Tibial nerve (tissue), 4 donors: ENCODE measurements at regions not wholly inside any gene's neighbourhood (a gene's known extent, or its start where the extent isn't known, plus 50 kb on each side); places are given as distances from the start of the nearest gene placed in this dataset.
"Not testable (repeated sequence)": the region's sequence is repeated elsewhere in the genome, so short reads cannot be mapped to it uniquely, and the experiment has no call there.

Experiments
- DNase-seq, 2 donors: peaks; one replicate each; pipeline ENCODE4 v3.0.0-alpha.2; 2019; ENCODE audit warnings: low spot score in 2 of 2
- H3K27ac ChIP-seq, 4 donors: fragments of 200-600 bp; sonication (generic) in 3 of 4; one replicate each; pipeline ENCODE4 v1.5.1; 2017 to 2019; ENCODE audit warnings: mild to moderate bottlenecking in 1 of 4
- H3K27me3 ChIP-seq, 2 donors: fragments of 200-600 bp; sonication (generic) in 1 of 2; one replicate each; pipeline versions ENCODE4 v1.5.1 to v1.6.0; 2017 to 2019
- H3K36me3 ChIP-seq, 3 donors: fragments of 200-600 bp; sonication (generic); one replicate each; pipeline ENCODE4 v1.5.1; 2018 to 2019
- H3K4me1 ChIP-seq, 4 donors: fragments of 200-600 bp; sonication (generic) in 3 of 4; one replicate each; pipeline ENCODE4 v1.5.1; 2017 to 2019
- H3K4me3 ChIP-seq, 4 donors: fragments of 200-600 bp; sonication (generic) in 3 of 4; one replicate each; pipeline ENCODE4 v1.5.1; 2017 to 2019; ENCODE audit warnings: mild to moderate bottlenecking in 1 of 4, moderate library complexity in 1 of 4
- H3K9me3 ChIP-seq, 4 donors: fragments of 200-600 bp; sonication (generic) in 3 of 4; one replicate each; pipeline ENCODE4 v1.5.1; 2017 to 2019
- EP300 ChIP-seq, 2 donors: sonication (generic); formaldehyde crosslinking; IDR thresholded peaks; one replicate each; pipeline ENCODE4 v1.6.1; 2017; ENCODE audit warnings: antibody characterized with exemption in 2 of 2, mild to moderate bottlenecking in 1 of 2
- POLR2A ChIP-seq, 2 donors: fragments of 450-650 bp; IDR thresholded peaks; one replicate each; pipeline ENCODE4 v1.6.1; 2017; ENCODE audit warnings: antibody characterized with exemption in 2 of 2, mild to moderate bottlenecking in 2 of 2, moderate library complexity in 2 of 2
- WGBS, 2 donors: methylation state at CpG; one replicate each; pipeline ENCODE4 v1.1.5; 2018; 5-methylcytosine and 5-hydroxymethylcytosine counted together
- TF ChIP-seq, protein P1 (sequence below), 5 experiments: fragments of 200-600 bp in 3 of 5; fragments of 450-650 bp in 2 of 5; sonication (generic) in 3 of 5; IDR thresholded peaks; one replicate each; pipeline ENCODE4 v1.5.1; 2016 to 2019; ENCODE audit warnings: antibody characterized with exemption in 5 of 5, mild to moderate bottlenecking in 3 of 5, moderate library complexity in 2 of 5

DNA sequence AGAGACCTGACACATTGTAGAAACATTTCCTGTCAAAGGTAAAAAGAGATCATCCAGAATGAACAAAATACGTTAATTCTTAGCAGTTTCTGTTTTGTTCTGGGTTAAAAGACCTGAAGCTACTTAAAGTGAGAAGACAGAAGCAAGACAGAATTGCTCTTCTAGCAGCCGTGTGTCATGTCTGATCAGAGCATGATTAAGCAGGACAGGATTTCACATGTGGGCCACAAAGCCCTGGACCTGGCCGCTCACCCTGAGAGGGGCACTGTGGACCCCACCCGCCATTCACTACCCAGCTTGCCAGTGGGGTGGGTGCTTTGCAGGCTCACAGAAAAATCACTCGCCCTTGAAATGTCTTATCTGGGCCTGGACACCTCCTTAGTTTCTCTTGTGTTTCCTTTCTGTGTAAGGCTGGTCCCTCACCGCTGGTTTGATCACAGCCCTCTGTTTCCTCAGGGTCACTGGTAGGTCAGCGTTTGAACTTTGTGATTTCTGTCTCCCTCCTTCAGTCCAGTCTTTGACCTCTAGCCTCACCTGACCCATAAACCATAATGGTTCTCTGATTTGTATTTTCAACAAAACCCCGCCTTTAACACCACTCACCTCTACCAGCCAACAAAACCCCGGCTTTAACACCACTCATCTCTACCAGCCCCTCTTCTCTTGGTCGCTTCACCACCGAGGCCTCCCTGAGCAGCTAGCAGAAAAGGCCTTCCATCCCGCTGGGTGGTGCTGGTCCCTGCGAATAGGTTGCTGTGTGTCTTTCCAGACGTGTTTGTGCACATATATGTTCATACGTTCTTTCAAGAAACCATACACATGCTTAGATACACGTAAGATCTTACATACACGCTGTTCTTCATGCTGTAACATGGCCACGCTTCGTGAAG, 185.0 kb downstream of the OR4M2 start:
- 81 to 83% methylated on average over 19 of the region's 19 CpGs for WGBS, 2 donors
- no peak for DNase-seq
- TF ChIP-seq, protein P1, sequence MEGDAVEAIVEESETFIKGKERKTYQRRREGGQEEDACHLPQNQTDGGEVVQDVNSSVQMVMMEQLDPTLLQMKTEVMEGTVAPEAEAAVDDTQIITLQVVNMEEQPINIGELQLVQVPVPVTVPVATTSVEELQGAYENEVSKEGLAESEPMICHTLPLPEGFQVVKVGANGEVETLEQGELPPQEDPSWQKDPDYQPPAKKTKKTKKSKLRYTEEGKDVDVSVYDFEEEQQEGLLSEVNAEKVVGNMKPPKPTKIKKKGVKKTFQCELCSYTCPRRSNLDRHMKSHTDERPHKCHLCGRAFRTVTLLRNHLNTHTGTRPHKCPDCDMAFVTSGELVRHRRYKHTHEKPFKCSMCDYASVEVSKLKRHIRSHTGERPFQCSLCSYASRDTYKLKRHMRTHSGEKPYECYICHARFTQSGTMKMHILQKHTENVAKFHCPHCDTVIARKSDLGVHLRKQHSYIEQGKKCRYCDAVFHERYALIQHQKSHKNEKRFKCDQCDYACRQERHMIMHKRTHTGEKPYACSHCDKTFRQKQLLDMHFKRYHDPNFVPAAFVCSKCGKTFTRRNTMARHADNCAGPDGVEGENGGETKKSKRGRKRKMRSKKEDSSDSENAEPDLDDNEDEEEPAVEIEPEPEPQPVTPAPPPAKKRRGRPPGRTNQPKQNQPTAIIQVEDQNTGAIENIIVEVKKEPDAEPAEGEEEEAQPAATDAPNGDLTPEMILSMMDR (IDR thresholded peaks at IDR 0.05), result no peak
- TF ChIP-seq POLR2A (IDR thresholded peaks at IDR 0.05), result no peak
- TF ChIP-seq EP300 (IDR thresholded peaks at IDR 0.05), result no peak
- no peak overlapping the region for H3K27ac ChIP-seq
- no peaks in the 10 kb centered on the region for H3K4me1 ChIP-seq
- H3K9me3 ChIP-seq, result no peaks in the 10 kb centered on the region
- no peaks in the 10 kb centered on the region for H3K27me3 ChIP-seq
- H3K36me3 ChIP-seq, result no peaks in the 10 kb centered on the region
- no peak overlapping the region for H3K4me3 ChIP-seq

DNA sequence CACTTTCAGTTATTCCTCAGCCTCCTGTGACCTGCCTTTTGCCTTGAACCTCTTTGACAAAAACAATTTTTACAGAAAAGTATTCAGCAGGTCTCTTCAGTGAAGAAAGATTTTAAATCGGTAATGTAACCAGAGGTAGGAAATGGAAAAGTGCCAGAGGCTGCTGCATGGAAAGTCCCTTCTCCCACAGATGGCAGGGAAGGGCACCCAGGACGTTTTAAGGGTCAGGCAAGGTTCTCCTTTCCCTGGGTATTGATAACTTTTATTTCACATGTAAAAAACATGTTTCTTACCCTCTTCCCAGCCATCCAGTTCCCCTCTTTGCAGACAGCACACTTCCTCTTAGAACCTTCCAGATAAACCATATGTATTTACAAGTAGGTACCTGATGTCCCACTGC, 185.6 kb downstream of the OR4M2 start:
- H3K9me3 ChIP-seq, result no peaks in the 10 kb centered on the region
- no peaks in the 10 kb centered on the region for H3K36me3 ChIP-seq
- no peak for DNase-seq
- TF ChIP-seq EP300 (IDR thresholded peaks at IDR 0.05) (no peak), POLR2A (IDR thresholded peaks at IDR 0.05) (no peak)
- TF ChIP-seq, protein P1 (IDR thresholded peaks at IDR 0.05), result no peak
- no peak overlapping the region for H3K4me3 ChIP-seq
- no peak overlapping the region for H3K27ac ChIP-seq
- H3K27me3 ChIP-seq, result no peaks in the 10 kb centered on the region
- 44 to 46% methylated on average over 2 of the region's 2 CpGs for WGBS, 2 donors
- no peaks in the 10 kb centered on the region for H3K4me1 ChIP-seq

DNA sequence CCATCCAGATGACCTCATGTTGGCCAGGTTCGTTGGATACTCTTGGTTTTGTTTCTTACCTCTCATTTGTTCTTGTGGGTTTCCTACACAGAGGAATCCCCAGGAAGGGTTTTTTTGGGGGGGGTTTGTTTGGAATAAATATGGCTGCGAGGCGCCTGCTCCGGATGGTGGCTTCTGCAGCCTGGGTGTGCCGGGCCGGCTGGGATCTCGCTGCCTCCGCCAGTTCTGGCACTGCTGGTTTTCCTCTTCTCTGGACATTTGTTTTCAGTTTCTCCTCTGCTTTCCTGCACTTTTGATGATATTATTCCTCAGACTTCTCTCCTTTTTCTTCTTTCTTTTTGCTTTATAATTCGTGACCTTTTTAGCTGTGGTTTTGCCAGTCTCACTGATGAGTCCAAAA, 187.4 kb downstream of the OR4M2 start:
- Histone ChIP-seq H3K4me1 (no peaks in the 10 kb centered on the region), H3K36me3 (no peaks in the 10 kb centered on the region), H3K9me3 (no peaks in the 10 kb centered on the region), H3K27me3 (no peaks in the 10 kb centered on the region), H3K4me3 (no peak overlapping the region), H3K27ac (no peak overlapping the region)
- DNase-seq, result no peak
- TF ChIP-seq POLR2A (IDR thresholded peaks at IDR 0.05) (no peak), EP300 (IDR thresholded peaks at IDR 0.05) (no peak)
- TF ChIP-seq, protein P1 (IDR thresholded peaks at IDR 0.05), result no peak
- WGBS, 2 donors, result 89 to 90% methylated on average over 9 of the region's 9 CpGs

DNA sequence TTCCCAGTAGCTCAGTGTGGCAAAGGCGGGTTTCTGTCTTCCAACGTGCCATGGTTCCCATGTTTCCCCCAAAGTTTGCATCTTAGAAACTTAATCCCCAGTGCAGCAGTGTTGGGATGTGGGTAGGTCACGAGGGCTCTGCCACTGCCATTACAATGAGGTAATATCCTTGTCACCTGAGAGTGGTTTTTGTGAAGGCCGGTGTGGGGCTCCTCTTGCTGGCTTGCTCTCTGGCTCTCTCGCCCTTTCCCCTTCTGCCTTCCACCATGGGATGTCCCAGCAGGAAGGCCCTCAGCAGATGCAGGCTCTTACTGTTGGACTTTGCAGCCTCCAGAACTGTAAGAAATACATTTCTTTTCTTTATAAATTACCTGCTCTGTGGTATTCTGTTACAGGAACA, 187.9 kb downstream of the OR4M2 start:
- not testable (repeated sequence) for H3K9me3 ChIP-seq, H3K27ac ChIP-seq, DNase-seq, H3K4me3 ChIP-seq, H3K36me3 ChIP-seq, H3K4me1 ChIP-seq, H3K27me3 ChIP-seq
- 82 to 86% methylated on average over 5 of the region's 5 CpGs for WGBS, 2 donors

DNA sequence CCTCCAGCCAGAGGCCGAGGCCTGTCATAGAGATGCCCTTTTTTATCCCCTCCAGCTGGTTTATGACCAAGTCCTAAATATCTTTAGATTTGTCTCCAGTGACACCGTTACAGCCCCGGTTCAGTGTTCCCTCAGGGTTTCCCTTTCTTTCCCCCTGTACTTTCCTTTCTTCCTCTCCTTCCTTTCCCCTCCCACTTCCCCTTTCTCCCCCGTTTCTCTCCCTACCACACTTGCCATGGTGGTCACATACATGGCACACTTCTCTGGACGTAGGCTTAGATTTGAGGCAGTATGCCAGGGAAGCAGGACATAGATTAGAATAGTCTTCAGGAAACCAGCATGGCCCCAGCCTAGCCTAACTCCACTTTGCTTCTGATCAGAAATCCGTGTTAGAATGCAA, 188.3 kb downstream of the OR4M2 start:
- not testable (repeated sequence) for DNase-seq
- 59 to 69% methylated on average over 6 of the region's 6 CpGs for WGBS, 2 donors

DNA sequence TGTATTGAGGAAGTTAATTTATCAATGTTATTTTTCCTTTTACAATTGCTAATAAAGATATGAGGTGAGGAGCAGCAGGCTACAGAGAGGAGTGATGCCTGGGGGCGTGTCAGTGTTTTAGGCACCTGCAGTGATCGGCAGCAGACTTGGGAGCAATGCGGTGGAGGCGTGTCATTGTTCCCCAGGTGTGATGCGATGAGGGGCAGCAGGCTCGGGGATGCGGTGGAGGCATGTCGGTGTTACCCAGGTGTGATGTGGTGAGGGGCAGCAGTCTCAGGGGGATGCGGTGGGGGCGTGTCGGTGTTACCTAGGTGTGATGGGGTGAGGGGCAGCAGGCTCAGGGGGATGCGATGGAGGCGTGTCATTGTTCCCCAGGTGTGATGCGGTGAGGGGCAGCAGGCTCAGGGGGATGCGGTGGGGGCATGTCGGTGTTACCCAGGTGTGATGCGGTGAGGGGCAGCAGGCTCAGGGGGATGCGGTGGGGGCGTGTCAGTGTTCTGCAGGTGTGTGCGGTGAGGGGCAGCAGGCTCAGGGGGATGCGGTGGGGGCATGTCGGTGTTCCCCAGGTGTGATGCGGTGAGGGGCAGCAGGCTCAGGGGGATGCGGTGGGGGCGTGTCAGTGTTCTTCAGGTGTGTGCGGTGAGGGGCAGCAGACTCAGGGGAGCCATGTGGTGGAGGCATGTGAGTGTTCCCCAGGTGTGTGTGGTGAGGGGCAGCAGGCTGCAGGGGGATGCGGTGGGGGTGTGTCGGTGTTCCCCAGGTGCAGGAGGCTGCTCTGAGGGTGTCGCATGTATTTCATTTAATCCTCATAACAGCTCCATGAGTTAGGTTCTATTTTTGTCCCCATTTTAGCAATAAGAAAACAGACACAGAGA, 186.2 kb upstream of the GOLGA6L22 start:
- WGBS, 2 donors, result 89 to 90% methylated on average over 29 of the region's 29 CpGs
- not testable (repeated sequence) for H3K36me3 ChIP-seq, H3K27me3 ChIP-seq, H3K4me1 ChIP-seq, DNase-seq, H3K4me3 ChIP-seq, H3K27ac ChIP-seq, H3K9me3 ChIP-seq

More for the DNA sequence above, 188.3 kb downstream of the OR4M2 start:
- H3K27me3 ChIP-seq, H3K36me3 ChIP-seq, H3K4me3 ChIP-seq, H3K4me1 ChIP-seq, H3K27ac ChIP-seq, H3K9me3 ChIP-seq: not testable (repeated sequence)

DNA sequence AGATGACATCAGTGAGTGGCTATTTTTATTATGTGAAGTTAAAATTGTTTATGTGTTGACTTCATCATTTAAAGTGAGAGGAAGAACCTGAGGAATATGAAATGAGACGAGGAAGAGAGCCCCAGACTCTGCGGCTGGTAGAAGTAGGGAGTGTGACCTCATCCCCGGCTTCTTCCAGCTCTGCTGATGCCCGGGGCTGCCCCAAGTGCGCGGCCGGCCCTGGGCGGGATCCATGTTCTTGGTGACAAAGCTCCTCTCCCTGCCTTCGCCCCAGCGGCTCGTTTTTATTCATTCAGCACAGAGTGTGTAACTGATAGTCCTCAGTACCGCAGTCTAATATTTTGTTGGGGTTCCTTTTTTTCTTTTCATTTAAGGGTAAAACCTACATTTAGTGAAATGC, 185.5 kb upstream of the GOLGA6L22 start:
- WGBS, 2 donors, result 87% methylated on average over 12 of the region's 12 CpGs
- DNase-seq, H3K4me3 ChIP-seq, H3K27me3 ChIP-seq, H3K27ac ChIP-seq, H3K4me1 ChIP-seq, H3K36me3 ChIP-seq, H3K9me3 ChIP-seq: not testable (repeated sequence)

DNA sequence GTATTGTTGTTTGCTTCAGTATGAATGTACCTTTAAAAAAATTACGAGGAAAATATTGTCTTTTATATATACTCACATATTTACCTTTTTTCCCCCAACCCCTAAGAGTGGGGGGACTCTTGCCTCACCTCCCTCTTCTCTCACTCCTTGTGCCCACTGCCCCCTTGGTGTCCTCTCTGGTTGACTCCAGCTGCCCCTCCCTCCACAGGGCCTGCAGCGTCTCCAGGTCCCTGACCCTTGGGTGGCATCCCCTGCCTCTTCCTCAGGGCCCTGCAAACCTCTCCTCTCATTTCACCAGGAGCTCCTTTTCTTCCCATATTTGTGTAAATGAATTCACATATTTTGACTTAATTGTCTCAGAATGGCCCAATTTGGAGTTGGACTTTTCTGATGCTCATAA, 184.3 kb upstream of the GOLGA6L22 start:
- H3K27ac ChIP-seq, H3K36me3 ChIP-seq, H3K9me3 ChIP-seq, H3K4me3 ChIP-seq, H3K27me3 ChIP-seq, H3K4me1 ChIP-seq, DNase-seq: not testable (repeated sequence)
- WGBS, 2 donors, result 77 to 84% methylated on average over 2 of the region's 2 CpGs

DNA sequence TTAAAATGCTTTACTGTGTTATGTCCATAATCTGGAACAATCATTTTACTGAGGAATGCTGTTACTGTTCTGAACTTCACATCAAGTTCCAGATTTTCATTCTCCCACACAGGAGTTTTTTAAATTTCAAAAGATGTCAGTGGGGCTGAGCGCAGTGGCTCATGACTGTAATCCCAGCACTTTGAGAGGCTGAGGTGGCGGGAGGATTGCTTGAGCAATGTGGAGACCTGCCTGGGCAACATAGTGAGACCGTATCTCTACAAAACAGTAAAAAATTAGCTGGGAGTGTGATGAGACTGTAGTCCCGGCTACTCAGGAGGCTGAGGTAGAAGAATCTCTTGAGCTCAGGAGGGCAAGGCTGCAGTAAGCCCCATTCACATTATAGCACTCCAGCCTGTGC, 177.9 kb upstream of the GOLGA6L22 start:
- H3K36me3 ChIP-seq, H3K9me3 ChIP-seq, H3K27ac ChIP-seq, H3K27me3 ChIP-seq, H3K4me1 ChIP-seq, H3K4me3 ChIP-seq, DNase-seq: not testable (repeated sequence)
- 80 to 83% methylated on average over 4 of the region's 4 CpGs for WGBS, 2 donors
